GM19043 (cell line): ENCODE measurements at regions not wholly inside any gene's neighbourhood (a gene's known extent, or its start where the extent isn't known, plus 50 kb on each side); places are given as distances from the start of the nearest gene placed in this dataset.

Experiments used
- ATAC-seq: cut with Tn5 transposase; IDR thresholded peaks from one replicate; pipeline ENCODE4 v1.9.1; 2021; ENCODE audit warnings: low read depth; ENCODE audit not compliant: unreplicated experiment

DNA sequence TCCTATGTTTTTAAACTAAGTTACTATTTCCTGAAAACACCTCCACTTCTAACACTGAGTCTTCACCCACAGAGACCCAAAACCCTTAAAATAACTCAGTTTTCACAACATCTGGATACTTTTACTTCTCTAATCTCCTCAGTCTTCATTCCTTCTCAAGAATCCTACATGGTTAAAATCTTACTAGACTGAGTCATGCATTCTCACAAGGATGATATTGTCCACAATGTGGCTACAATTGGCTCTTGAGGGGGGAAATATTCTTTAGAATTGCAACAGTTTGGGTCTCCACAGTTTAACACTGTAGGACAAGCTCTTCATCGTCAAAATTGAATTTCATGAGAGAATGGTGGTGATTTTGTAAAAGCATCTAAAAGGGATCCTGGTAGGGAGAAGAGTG, 397.1 kb downstream of the SLITRK5 start:
- ATAC-seq: no peak

DNA sequence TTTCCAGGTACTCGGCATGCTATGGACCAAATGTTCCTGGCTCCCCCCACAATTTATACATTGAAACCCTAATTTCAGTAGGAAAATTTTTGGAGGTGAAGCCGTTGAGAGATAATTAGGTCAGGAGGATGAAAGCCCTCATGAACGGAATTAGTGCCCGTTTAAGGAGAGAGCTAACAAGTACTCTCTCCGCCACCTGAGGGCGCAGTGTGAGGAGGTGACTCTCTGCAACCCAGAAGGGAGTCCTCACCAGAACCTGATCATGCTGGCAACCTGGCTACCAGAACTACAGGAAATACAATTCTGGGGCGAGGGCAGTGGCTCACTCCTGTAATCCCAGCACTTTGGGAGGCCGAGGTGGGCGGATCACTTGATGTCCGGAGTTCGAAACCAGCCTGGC, 397.8 kb downstream of the SLITRK5 start:
- ATAC-seq: no peak

GRCh38 chr13:88071371-88071770, 400.2 kb downstream of the SLITRK5 start:
- no peak for ATAC-seq

DNA sequence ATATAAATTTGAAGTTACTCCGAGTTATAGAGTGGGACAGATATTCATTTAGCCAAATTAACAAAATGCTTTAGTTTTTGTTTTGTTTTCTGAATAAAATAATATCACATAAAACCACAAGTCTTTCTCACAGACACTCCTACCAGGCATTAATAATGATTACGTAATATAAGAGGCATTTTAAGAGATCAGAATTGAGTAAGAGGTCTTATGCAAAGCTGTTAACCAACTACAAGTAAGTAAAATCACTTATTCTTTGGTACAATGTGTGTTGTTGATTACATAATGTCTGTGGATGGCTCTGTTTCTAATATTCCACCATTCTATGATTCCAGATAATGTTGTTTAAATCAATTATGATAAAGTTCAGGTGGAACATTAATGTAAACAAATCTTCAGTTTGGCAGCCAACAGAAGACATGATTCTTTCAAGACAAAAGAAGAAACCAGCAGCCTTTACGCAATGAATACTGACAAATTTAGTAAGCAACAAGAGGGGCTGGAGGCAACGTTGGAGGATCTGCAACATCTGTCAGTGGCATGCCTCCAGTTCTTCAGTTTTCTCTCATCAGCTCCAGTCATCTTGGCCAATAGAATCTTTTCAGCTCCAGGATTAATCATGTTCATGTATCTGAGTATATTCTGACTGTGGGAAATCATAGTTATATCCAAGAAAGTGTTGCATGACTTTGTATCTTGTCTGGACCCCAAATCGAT, 403.8 kb downstream of the SLITRK5 start:
- ATAC-seq: no peak

GRCh38 chr13:88085036-88085435, 413.9 kb downstream of the SLITRK5 start:
- ATAC-seq: no peak

- no peak for ATAC-seq
Observed at GRCh38 chr13:88086577-88086976, 415.4 kb downstream of the SLITRK5 start.

DNA sequence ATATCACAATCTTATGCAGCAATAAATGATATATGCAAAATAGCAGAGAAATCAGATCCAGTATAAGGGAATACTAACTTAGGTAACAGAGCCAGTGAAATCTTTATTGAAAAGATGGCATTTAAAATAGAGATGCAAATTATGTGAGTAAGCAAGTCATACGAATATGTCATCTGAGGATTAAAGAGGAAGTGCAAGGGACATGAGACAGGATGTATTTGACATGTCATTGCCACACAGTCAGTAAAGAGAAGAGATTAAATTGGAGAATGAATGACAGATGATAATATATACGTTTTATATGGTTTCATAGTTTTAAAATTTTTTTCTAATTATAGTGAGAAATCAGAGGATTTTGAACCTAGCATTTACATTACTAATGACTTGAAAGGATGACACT, 426.4 kb downstream of the SLITRK5 start:
- ATAC-seq: no peak

GRCh38 chr13:88103824-88104223, 432.7 kb downstream of the SLITRK5 start:
- no peak for ATAC-seq

GRCh38 chr13:88104576-88104975, 433.4 kb downstream of the SLITRK5 start:
- ATAC-seq: no peak

- no peak for ATAC-seq
Observed at GRCh38 chr13:88107570-88107969, 436.4 kb downstream of the SLITRK5 start.

DNA sequence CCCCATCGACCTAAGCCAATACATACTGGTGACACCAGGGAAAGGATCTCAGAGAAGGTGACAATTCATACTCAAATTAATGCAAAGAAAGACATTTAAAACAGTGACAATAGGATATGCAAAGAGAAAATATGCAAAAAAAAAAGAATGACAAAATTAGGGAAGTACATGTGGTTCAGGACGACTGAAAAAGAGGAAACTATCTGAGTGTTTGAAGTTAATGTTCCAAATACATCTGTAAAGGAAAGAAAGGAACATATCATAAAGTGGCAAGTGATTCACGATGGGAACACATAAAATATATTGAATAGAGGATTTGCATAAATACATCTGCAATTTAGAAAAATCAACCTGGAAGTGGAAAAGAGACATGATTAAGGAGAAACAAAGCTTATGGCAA, 441.4 kb downstream of the SLITRK5 start:
- ATAC-seq: no peak

DNA sequence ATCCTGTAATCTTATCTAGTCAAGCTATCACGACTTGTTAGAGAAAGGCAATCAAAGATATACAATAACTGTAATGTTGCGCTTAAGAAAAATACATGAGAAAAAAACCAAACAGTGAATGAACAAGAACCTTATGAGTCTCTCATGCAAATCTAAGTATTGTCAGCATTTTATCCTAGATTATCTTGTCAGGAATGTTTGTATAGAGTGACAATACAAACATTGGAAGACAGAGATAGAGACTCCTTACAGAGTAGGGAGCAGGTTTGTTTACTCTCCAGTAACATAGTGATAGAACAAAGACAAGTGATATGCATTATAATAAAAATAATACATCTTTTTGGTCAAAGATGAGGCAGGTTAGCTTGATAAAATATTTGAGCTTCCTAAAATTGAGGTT, 444.8 kb downstream of the SLITRK5 start:
- no peak for ATAC-seq

- ATAC-seq: no peak
Observed at GRCh38 chr13:88118952-88119351, 447.8 kb downstream of the SLITRK5 start.

DNA sequence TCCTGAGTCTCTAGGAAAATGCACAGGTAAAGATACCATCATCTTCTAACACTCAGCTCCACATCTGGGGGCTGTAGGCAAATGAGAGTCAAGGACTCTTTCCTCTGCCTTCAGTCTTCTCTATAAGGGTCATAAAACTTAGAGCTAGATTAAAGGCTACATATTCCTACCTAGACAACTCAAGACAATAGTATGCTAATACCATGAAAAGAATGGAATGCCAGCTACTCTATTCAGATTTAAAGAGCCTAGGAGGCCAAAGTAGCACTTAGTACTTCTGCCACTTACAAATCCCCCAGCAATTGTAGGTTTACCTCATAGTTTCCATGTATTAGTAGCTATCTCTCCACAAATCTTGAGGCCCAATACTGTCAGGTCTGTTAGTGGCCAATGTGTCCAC, 453.0 kb downstream of the SLITRK5 start:
- ATAC-seq: no peak

GRCh38 chr13:88125055-88125454, 453.9 kb downstream of the SLITRK5 start:
- ATAC-seq: no peak

DNA sequence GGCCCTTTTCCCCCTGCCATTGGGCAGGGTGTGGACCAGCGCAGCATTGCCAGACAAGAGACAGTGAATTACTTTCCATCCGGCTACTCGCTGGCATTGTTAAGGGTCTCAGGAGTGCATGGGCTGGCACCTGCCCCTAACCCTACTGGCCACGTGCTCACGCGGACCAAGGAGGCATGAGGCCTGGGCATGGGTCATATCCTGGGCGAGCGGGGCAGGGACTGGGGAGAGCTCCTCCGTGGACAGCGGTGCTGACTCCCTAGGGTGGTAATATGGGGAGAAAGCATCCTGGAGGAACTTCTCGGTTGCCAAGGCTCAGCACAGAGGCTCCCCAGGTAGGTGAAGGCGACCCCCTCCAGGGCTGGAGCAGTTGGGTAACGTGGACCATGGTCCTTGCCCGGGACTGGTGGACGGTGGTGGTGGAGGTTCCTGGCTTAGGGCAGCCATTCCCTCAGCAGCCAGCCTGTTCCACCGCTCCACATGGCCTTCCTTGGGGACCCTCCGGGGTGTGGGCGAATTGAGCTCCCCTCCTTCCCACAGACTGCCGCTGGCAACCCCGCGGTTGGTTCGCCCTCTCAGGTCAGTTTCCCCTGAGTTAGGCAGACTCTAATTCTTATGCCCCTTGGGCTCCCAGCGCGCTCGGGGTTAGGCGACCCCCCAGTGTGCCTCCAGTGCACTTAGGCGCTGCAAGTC, 465.1 kb downstream of the SLITRK5 start:
- ATAC-seq: no peak

DNA sequence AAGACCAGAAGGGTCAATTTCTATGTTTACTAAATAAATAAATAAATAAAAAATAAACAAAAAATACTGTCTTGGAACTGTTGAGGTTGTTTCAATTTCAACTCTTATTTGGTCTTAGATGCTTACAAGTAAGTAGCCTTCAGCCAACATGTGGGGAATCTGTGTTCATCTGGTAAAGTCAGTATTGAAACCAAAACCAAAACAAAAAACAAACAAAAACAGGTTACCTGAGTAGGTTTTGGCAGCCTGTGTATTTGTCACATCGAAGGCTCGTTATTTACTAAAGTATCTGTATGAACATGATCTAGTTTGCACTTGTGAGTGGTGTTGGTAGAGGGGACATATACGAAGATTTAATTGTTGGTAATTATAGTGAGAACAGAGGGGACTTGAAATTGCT, 471.5 kb downstream of the SLITRK5 start:
- ATAC-seq: no peak

DNA sequence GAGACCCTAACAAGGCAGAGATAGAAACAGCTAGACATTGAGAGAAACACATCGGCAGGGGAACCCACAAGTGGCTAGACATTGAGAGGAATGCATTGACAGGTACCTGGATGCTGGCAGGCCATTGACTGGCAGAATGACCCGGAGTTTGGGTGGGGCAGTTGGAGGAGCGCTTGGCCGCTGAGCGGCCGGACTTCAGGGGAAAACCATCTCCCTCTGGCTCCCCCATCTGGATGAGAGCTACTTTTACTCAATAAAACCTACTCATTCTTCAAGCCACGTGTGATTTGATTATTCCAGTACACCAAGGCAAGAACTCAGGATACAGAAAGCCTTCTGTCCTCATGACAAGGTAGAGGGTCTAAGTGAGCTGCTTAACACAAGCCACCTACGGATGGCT, 473.4 kb downstream of the SLITRK5 start:
- ATAC-seq: no peak

GRCh38 chr13:88153353-88153752, 482.2 kb downstream of the SLITRK5 start:
- no peak for ATAC-seq

GRCh38 chr13:88154001-88154400, 482.8 kb downstream of the SLITRK5 start:
- ATAC-seq: no peak

GRCh38 chr13:88162076-88162702, 491.0 kb downstream of the SLITRK5 start:
- ATAC-seq: no peak

DNA sequence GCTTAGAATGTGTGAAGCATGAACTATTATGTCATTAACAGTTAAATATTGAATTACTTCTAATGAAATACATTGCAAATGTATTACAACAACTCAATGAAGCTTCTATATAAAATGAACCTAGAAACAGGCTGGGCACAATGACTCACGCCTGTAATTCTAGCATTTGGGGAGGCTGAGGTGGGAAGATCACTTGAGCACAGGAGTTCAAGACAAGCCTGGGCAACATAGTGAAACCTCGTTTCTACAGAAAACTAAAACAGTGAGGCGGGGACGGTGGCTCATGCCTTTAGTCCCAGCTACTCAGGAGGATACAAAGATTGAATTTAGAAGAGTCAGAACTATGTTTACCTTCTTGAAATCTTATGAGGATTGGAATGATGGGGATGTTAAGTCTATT, 505.1 kb downstream of the SLITRK5 start:
- no peak for ATAC-seq
